Skeletal muscle tissue (tissue), 3 donors: ENCODE measurements at regions not wholly inside any gene's neighbourhood (a gene's known extent, or its start where the extent isn't known, plus 50 kb on each side); places are given as distances from the start of the nearest gene placed in this dataset.
"Not testable (repeated sequence)": the region's sequence is repeated elsewhere in the genome, so short reads cannot be mapped to it uniquely, and the experiment has no call there.

Experiments
- H3K27ac ChIP-seq: one replicate; pipeline ENCODE4 v1.7.0; 2013; ENCODE audit warnings: mild to moderate bottlenecking, low read depth, low read length, inconsistent platforms
- H3K27me3 ChIP-seq, 3 donors: one replicate each; pipeline ENCODE4 v1.7.0; 2013; ENCODE audit warnings: low read length in 3 of 3; ENCODE audit not compliant: control insufficient read depth in 3 of 3, insufficient read depth in 3 of 3
- H3K36me3 ChIP-seq, 3 donors: one replicate each; pipeline ENCODE4 v1.7.0; 2013; ENCODE audit warnings: low read length in 3 of 3; ENCODE audit not compliant: control insufficient read depth in 3 of 3, insufficient read depth in 3 of 3
- H3K4me1 ChIP-seq, 3 donors: one replicate each; pipeline ENCODE4 v1.7.0; 2013; ENCODE audit warnings: low read length in 3 of 3, mild to moderate bottlenecking in 3 of 3; ENCODE audit not compliant: control insufficient read depth in 3 of 3, insufficient read depth in 3 of 3
- H3K4me3 ChIP-seq, 3 donors: one replicate each; pipeline ENCODE4 v1.7.0; 2013; ENCODE audit warnings: low read length in 3 of 3
- H3K9ac ChIP-seq, 3 donors: one replicate each; pipeline ENCODE4 v1.7.0; 2013; ENCODE audit warnings: low read length in 3 of 3, mild to moderate bottlenecking in 3 of 3, moderate library complexity in 2 of 3, low read depth in 1 of 3
- H3K9me3 ChIP-seq, 3 donors: one replicate each; pipeline ENCODE4 v1.7.0; 2013; ENCODE audit warnings: low read length in 3 of 3; ENCODE audit not compliant: control insufficient read depth in 3 of 3
- donor health status: Osteomylitis.

GRCh38 chr11:45000918-45001317 is 50.2 kb upstream of the TP53I11 start:
- H3K27me3 ChIP-seq, result no peaks in the 10 kb centered on the region
- H3K4me3 ChIP-seq, result no peak overlapping the region
- H3K9me3 ChIP-seq, result no peaks in the 10 kb centered on the region
- no peak overlapping the region for H3K27ac ChIP-seq
- H3K36me3 ChIP-seq, result no peaks in the 10 kb centered on the region
- H3K9ac ChIP-seq, result no peak overlapping the region
- peaks cover 0 to 10% (median 0%) of the 10 kb centered on the region in 3 donors for H3K4me1 ChIP-seq

- Histone ChIP-seq H3K9me3 (no peaks in the 10 kb centered on the region), H3K36me3 (no peaks in the 10 kb centered on the region), H3K27me3 (no peaks in the 10 kb centered on the region), H3K27ac (no peak overlapping the region), H3K4me1 (peaks cover 0 to 10% (median 0%) of the 10 kb centered on the region in 3 donors), H3K9ac (no peak overlapping the region), H3K4me3 (no peak overlapping the region)
These were observed 50.9 kb upstream of the TP53I11 start for GRCh38 chr11:45001466-45002165.

DNA sequence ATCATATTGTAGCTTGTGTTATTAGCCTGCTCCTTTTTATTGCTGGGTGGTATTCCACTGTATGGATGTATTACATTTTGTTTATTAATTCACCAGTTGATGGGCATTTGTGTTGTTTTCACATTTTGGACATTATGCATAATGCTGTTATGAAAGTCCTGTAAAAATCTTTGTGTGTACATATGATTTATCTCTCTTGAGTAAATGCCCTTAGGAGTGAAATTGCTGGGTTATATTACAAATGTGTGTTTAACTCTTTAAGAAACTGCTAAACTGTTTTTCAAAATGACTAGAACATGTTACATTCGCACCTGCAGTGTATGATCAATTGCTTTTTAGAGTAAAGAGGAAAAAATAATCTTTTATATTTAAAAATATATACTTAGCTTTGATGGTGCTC is 54.4 kb upstream of the TP53I11 start:
- no peaks in the 10 kb centered on the region for H3K27me3 ChIP-seq
- H3K27ac ChIP-seq, result no peak overlapping the region
- H3K9me3 ChIP-seq, result no peaks in the 10 kb centered on the region
- H3K36me3 ChIP-seq, result no peaks in the 10 kb centered on the region
- no peak overlapping the region for H3K4me3 ChIP-seq
- H3K9ac ChIP-seq, result no peak overlapping the region
- H3K4me1 ChIP-seq, result no peaks in the 10 kb centered on the region

DNA sequence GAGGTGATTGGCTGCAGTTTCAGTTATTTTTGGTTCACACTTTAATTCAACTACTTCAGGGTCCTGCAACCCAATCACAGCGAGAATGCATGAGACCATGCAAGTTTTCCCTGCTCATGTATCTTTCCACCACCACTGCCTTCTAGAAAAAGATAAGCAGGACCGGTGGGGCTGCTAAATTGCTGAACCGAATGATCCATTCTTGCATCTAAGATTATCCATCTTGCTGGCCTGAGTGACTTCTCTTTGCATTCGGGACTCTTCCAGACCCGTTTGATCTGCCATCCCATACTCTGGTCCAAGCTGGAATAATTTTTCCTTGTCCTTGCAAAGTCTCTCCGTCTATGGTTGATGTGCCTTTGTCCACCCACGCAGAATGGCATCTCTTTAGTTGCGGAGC is 56.3 kb upstream of the TP53I11 start:
- Histone ChIP-seq H3K4me1 (no peaks in the 10 kb centered on the region), H3K9me3 (no peaks in the 10 kb centered on the region)

GRCh38 chr11:45015983-45016382 is 65.3 kb upstream of the TP53I11 start:
- H3K27me3 ChIP-seq, H3K36me3 ChIP-seq, H3K9ac ChIP-seq, H3K4me3 ChIP-seq, H3K27ac ChIP-seq, H3K9me3 ChIP-seq, H3K4me1 ChIP-seq: not testable (repeated sequence)

More for the DNA sequence above, 56.3 kb upstream of the TP53I11 start:
- Histone ChIP-seq H3K27me3 (no peaks in the 10 kb centered on the region), H3K4me3 (no peak overlapping the region), H3K27ac (no peak overlapping the region), H3K36me3 (no peaks in the 10 kb centered on the region), H3K9ac (no peak overlapping the region)

GRCh38 chr11:45016446-45016845 is 65.8 kb upstream of the TP53I11 start:
- H3K9ac ChIP-seq, H3K27ac ChIP-seq, H3K27me3 ChIP-seq, H3K4me1 ChIP-seq, H3K9me3 ChIP-seq, H3K36me3 ChIP-seq, H3K4me3 ChIP-seq: not testable (repeated sequence)

DNA sequence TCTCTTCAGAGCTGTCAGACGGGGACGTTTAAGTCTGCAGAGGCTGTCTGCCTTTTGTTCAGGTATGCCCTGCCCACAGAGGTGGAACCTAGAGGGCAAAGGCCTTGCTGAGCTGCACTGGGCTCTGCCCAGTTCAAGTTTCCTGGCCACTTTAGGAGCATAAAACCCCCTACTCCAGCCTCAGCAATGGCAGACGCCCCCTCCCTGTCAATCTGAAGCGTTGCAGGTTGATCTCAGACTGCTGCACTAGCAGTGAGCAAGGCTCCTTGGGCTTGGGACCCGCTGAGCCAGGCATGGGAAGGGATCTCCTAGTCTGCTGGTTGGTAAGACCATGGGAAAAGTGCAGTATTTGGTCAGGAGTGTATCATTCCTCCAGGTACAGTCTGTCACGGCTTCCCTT is 66.6 kb upstream of the TP53I11 start:
- Histone ChIP-seq H3K36me3 (no peaks in the 10 kb centered on the region), H3K9ac (no peak overlapping the region), H3K27me3 (no peaks in the 10 kb centered on the region), H3K9me3 (no peaks in the 10 kb centered on the region), H3K4me3 (no peak overlapping the region), H3K4me1 (peaks cover 14 to 18% (median 17%) of the 10 kb centered on the region in 3 donors), H3K27ac (no peak overlapping the region)

DNA sequence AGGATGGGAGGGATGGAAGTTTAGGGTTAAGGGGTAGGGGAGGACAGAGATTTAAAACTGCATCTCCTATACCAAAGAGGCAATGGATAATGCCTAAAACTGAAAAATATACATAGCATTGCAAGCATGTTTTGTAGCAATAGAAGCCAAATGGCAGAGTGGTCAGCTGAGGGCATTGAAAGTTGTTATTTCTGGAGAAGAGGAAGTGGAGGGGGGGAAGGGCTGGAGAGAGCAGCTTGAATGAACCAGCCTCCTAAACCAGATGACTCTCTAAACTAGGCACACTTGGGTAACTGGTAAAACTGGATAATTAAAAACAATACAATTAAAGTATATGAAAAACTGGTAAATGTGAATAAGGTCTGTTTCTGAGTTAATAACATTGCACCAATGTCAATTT is 70.3 kb upstream of the TP53I11 start:
- Histone ChIP-seq H3K9me3 (no peaks in the 10 kb centered on the region), H3K27ac (peak overlapping the region; percentile 68), H3K36me3 (no peaks in the 10 kb centered on the region), H3K4me1 (peaks cover 29 to 39% (median 39%) of the 10 kb centered on the region in 3 donors), H3K9ac (no peak overlapping the region), H3K27me3 (no peaks in the 10 kb centered on the region), H3K4me3 (no peak overlapping the region)

GRCh38 chr11:45021692-45022141 is 71.0 kb upstream of the TP53I11 start:
- H3K4me3 ChIP-seq, result peak overlapping the region in 2 of 3 donors; percentile 16 to 49
- H3K9ac ChIP-seq, result peak overlapping the region; percentile 16 to 75 (median 60)
- peak overlapping the region; percentile 68 for H3K27ac ChIP-seq
- H3K27me3 ChIP-seq, result no peaks in the 10 kb centered on the region
- peaks cover 36 to 47% (median 46%) of the 10 kb centered on the region in 3 donors for H3K4me1 ChIP-seq
- H3K36me3 ChIP-seq, result no peaks in the 10 kb centered on the region
- H3K9me3 ChIP-seq, result no peaks in the 10 kb centered on the region

- Histone ChIP-seq H3K36me3 (no peaks in the 10 kb centered on the region), H3K27me3 (no peaks in the 10 kb centered on the region), H3K9ac (peak overlapping the region in 1 of 3 donors; percentile 33), H3K27ac (peak overlapping the region; percentile 68), H3K4me3 (peak overlapping the region in 1 of 3 donors; percentile 7), H3K4me1 (peaks cover 43 to 48% (median 48%) of the 10 kb centered on the region in 3 donors), H3K9me3 (no peaks in the 10 kb centered on the region)
These were observed 71.8 kb upstream of the TP53I11 start for GRCh38 chr11:45022294-45023064.
